CD4-positive, alpha-beta T cell (primary cell): ENCODE measurements at regions not wholly inside any gene's neighbourhood (a gene's known extent, or its start where the extent isn't known, plus 50 kb on each side); places are given as distances from the start of the nearest gene placed in this dataset.

ENCODE experiments used
- ATAC-seq: fragments of 200-7000 bp; cut with Tn5 transposase; one replicate; pipeline ENCODE4 v1.10.0; 2022; ENCODE audit warnings: mild to moderate bottlenecking; ENCODE audit not compliant: poor library complexity
- CTCF ChIA-PET: fragments of 350-600 bp; sonication (Branson Sonifier 250); formaldehyde crosslinking; loops from one replicate; lab custom pipeline; 2021; ENCODE audit warnings: antibody characterized with exemption, inconsistent platforms; lab: Charles Lee
- POLR2A ChIA-PET: fragments of 350-600 bp; sonication (Branson Sonifier 250); formaldehyde crosslinking; loops from one replicate; lab custom pipeline; 2021; ENCODE audit warnings: antibody characterized with exemption, inconsistent platforms; lab: Charles Lee
- DNase-seq, 14 experiments: peaks; one replicate each; pipeline ENCODE4 v3.0.0-alpha.2; 2013 to 2020; ENCODE audit warnings: mixed read lengths in 2 of 14
- H3K27ac ChIP-seq, 2 donors: one replicate each; pipeline versions ENCODE4 v1.5.1 to v1.7.0; 2013; ENCODE audit warnings: low read length in 2 of 2, low read depth in 1 of 2, mild to moderate bottlenecking in 1 of 2
- H3K27me3 ChIP-seq, 2 experiments: 1 replicate in 1 of 2; 2 replicates in 1 of 2; pipeline versions ENCODE4 v1.6.1 to v1.7.0; 2013; ENCODE audit warnings: low read length in 2 of 2, control low read depth in 1 of 2, mild to moderate bottlenecking in 1 of 2, moderate library complexity in 1 of 2; ENCODE audit not compliant: insufficient read depth in 2 of 2, control insufficient read depth in 1 of 2
- H3K36me3 ChIP-seq: one replicate; pipeline ENCODE4 v1.6.1; 2013; ENCODE audit warnings: low read length, control low read depth; ENCODE audit not compliant: insufficient read depth
- H3K4me1 ChIP-seq: one replicate; pipeline ENCODE4 v1.6.1; 2013; ENCODE audit warnings: low read length, control low read depth; ENCODE audit not compliant: insufficient read depth
- H3K4me3 ChIP-seq: one replicate; pipeline ENCODE4 v1.5.1; 2013; ENCODE audit warnings: mild to moderate bottlenecking, low read length, moderate library complexity
- H3K9me3 ChIP-seq, 2 experiments: 1 replicate in 1 of 2; 2 replicates in 1 of 2; pipeline versions ENCODE4 v1.6.1 to v1.7.0; 2013; ENCODE audit warnings: low read length in 2 of 2, mild to moderate bottlenecking in 2 of 2, control low read depth in 1 of 2, moderate library complexity in 1 of 2; ENCODE audit not compliant: control insufficient read depth in 1 of 2, insufficient read depth in 1 of 2
- H3K27ac Mint-ChIP-seq: one replicate; pipeline ENCODE4 v1.8.0; 2020; ENCODE audit warnings: mixed read lengths
- H3K27me3 Mint-ChIP-seq: one replicate; pipeline ENCODE4 v1.8.0; 2021; ENCODE audit warnings: mixed read lengths
- H3K36me3 Mint-ChIP-seq: one replicate; pipeline ENCODE4 v1.8.0; 2021; ENCODE audit warnings: low read depth, mixed read lengths
- H3K4me1 Mint-ChIP-seq: one replicate; pipeline ENCODE4 v1.8.0; 2021; ENCODE audit warnings: low read depth, mixed read lengths
- H3K4me3 Mint-ChIP-seq: one replicate; pipeline ENCODE4 v1.8.0; 2020; ENCODE audit warnings: mild to moderate bottlenecking, mixed read lengths
- H3K9me3 Mint-ChIP-seq: one replicate; pipeline ENCODE4 v1.8.0; 2020; ENCODE audit warnings: mixed read lengths
- CTCF ChIP-seq: fragments of 200-600 bp; IDR thresholded peaks from one replicate; pipeline ENCODE4 v1.8.0; 2022; ENCODE audit warnings: antibody characterized with exemption, mild to moderate bottlenecking
- intact Hi-C, 2 experiments: fragments of 100-400 bp; cut with DNase I in 1 of 2; cut with micrococcal nuclease in 1 of 2; formaldehyde crosslinking; loops; one replicate each; pipeline versions ENCODE4 v1.15.1 to v1.9.0; 2023 to 2025; cut with DNase I, micrococcal nuclease

- DNase-seq (no peak), ATAC-seq (no peak)
- ChIA-PET CTCF (no interaction called here), POLR2A (no interaction called here)
- H3K9me3 Mint-ChIP-seq: no peaks in the 10 kb centered on the region
- H3K9me3 ChIP-seq: no peaks in the 10 kb centered on the region
- no peak overlapping the region for H3K27ac Mint-ChIP-seq
- H3K36me3 Mint-ChIP-seq: no peaks in the 10 kb centered on the region
- H3K27me3 Mint-ChIP-seq: peaks cover 16% of the 10 kb centered on the region
- no peaks in the 10 kb centered on the region for H3K4me1 ChIP-seq
- H3K4me3 ChIP-seq: no peak overlapping the region
- H3K27me3 ChIP-seq: no peaks in the 10 kb centered on the region
- TF ChIP-seq CTCF: no peak
- no peak overlapping the region for H3K4me3 Mint-ChIP-seq
- no peaks in the 10 kb centered on the region for H3K36me3 ChIP-seq
- intact Hi-C loops: no loop called here
- H3K27ac ChIP-seq: no peak overlapping the region
- H3K4me1 Mint-ChIP-seq: no peaks in the 10 kb centered on the region
These were observed 99.1 kb downstream of the PLCE1 start for GRCh38 chr10:94092848-94093247.

- Histone ChIP-seq H3K9me3 (no peaks in the 10 kb centered on the region), H3K27me3 (no peaks in the 10 kb centered on the region), H3K4me1 (no peaks in the 10 kb centered on the region), H3K4me3 (no peak overlapping the region), H3K36me3 (no peaks in the 10 kb centered on the region), H3K27ac (no peak overlapping the region)
- no peaks in the 10 kb centered on the region for H3K4me1 Mint-ChIP-seq
- H3K27me3 Mint-ChIP-seq: peaks cover 12% of the 10 kb centered on the region
- CTCF ChIA-PET: no interaction called here
- ATAC-seq: no peak
- H3K4me3 Mint-ChIP-seq: no peak overlapping the region
- H3K27ac Mint-ChIP-seq: no peak overlapping the region
- no peaks in the 10 kb centered on the region for H3K36me3 Mint-ChIP-seq
- no peak for TF ChIP-seq CTCF
- DNase-seq: no peak
- POLR2A ChIA-PET: no interaction called here
- no peaks in the 10 kb centered on the region for H3K9me3 Mint-ChIP-seq
- intact Hi-C loops: no loop called here
These were observed 99.7 kb downstream of the PLCE1 start for GRCh38 chr10:94093286-94093905.

GRCh38 chr10:94094540-94094939 lies 100.8 kb downstream of the PLCE1 start:
- CTCF ChIA-PET: no interaction called here
- intact Hi-C loops: no loop called here

More at GRCh38 chr10:94094540-94094939, 100.8 kb downstream of the PLCE1 start:
- Mint-ChIP-seq H3K9me3 (no peaks in the 10 kb centered on the region), H3K36me3 (no peaks in the 10 kb centered on the region), H3K4me3 (no peak overlapping the region), H3K27me3 (peaks cover 13% of the 10 kb centered on the region), H3K4me1 (no peaks in the 10 kb centered on the region), H3K27ac (no peak overlapping the region)
- no peaks in the 10 kb centered on the region for H3K36me3 ChIP-seq
- DNase-seq (no peak), ATAC-seq (no peak)
- no peak for TF ChIP-seq CTCF
- no peak overlapping the region for H3K4me3 ChIP-seq
- H3K27me3 ChIP-seq: no peaks in the 10 kb centered on the region
- no peaks in the 10 kb centered on the region for H3K4me1 ChIP-seq
- POLR2A ChIA-PET: no interaction called here
- H3K9me3 ChIP-seq: no peaks in the 10 kb centered on the region
- H3K27ac ChIP-seq: no peak overlapping the region
